ENCODE measurements at regions not wholly inside any gene's neighbourhood (a gene's known extent, or its start where the extent isn't known, plus 50 kb on each side); places are given as distances from the start of the nearest gene placed in this dataset.

DNA sequence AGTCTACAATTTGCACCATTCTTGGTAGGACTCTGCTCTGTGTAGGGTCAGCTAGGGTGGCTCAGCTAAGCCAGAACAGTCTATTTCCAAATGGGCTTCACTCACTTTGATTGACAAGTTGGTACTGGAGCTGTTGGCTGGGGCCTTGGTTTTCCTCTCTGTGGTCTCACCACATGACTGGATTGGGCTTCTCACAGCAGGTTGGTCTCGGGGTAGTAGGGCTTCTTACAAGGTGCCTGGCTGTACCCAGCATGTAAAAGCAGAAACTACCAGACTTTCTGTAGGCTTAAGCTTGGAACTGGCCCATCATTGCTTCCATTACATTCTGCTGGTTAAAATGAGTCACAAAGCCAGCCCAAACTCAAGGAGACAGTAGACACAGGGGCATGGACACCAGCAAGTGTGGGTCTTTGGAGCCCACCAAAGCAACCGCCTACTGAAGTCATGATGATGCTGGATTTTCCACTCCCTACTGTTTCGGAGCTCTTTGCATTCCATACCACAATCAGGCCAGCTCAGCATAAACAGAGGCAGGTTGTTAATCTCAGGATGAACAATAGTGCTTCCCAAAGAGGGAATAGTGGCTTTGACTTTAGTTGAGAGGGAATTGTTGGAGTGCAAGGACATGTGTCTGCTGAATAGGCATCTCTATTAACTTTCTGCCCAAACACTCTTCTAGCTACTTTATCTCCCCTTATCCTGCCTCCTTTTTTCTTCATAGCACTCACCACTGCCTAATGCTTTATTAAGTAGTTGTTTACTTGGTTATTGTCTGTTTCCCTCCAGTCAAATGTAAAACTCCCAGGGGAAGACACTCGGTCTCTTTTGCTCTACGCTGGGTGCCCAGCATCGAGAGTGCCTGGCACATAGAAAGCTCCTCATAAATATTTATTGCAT is 78.0 kb upstream of the RARB start:
- TF ChIP-seq JUNB (IDR thresholded peaks at IDR 0.05; ENCODE audit: unreplicated experiment): no peak
- TF ChIP-seq, protein P1, sequence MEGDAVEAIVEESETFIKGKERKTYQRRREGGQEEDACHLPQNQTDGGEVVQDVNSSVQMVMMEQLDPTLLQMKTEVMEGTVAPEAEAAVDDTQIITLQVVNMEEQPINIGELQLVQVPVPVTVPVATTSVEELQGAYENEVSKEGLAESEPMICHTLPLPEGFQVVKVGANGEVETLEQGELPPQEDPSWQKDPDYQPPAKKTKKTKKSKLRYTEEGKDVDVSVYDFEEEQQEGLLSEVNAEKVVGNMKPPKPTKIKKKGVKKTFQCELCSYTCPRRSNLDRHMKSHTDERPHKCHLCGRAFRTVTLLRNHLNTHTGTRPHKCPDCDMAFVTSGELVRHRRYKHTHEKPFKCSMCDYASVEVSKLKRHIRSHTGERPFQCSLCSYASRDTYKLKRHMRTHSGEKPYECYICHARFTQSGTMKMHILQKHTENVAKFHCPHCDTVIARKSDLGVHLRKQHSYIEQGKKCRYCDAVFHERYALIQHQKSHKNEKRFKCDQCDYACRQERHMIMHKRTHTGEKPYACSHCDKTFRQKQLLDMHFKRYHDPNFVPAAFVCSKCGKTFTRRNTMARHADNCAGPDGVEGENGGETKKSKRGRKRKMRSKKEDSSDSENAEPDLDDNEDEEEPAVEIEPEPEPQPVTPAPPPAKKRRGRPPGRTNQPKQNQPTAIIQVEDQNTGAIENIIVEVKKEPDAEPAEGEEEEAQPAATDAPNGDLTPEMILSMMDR (conservative IDR thresholded peaks at IDR 0.05; ENCODE audit: low read depth in 2 of 2): no peak
- no peak for TF ChIP-seq EZH2phosphoT487 (IDR thresholded peaks at IDR 0.05; ENCODE audit: unreplicated experiment)
- TF ChIP-seq EZH2 (IDR thresholded peaks at IDR 0.05; ENCODE audit: low read depth, unreplicated experiment): no peak
- TF ChIP-seq, protein P2, sequence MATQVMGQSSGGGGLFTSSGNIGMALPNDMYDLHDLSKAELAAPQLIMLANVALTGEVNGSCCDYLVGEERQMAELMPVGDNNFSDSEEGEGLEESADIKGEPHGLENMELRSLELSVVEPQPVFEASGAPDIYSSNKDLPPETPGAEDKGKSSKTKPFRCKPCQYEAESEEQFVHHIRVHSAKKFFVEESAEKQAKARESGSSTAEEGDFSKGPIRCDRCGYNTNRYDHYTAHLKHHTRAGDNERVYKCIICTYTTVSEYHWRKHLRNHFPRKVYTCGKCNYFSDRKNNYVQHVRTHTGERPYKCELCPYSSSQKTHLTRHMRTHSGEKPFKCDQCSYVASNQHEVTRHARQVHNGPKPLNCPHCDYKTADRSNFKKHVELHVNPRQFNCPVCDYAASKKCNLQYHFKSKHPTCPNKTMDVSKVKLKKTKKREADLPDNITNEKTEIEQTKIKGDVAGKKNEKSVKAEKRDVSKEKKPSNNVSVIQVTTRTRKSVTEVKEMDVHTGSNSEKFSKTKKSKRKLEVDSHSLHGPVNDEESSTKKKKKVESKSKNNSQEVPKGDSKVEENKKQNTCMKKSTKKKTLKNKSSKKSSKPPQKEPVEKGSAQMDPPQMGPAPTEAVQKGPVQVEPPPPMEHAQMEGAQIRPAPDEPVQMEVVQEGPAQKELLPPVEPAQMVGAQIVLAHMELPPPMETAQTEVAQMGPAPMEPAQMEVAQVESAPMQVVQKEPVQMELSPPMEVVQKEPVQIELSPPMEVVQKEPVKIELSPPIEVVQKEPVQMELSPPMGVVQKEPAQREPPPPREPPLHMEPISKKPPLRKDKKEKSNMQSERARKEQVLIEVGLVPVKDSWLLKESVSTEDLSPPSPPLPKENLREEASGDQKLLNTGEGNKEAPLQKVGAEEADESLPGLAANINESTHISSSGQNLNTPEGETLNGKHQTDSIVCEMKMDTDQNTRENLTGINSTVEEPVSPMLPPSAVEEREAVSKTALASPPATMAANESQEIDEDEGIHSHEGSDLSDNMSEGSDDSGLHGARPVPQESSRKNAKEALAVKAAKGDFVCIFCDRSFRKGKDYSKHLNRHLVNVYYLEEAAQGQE (IDR thresholded peaks at IDR 0.05; ENCODE audit: unreplicated experiment): no peak
- no peak for TF ChIP-seq POLR2AphosphoS5 (IDR thresholded peaks at IDR 0.05; ENCODE audit: low read depth)
